Stomach (tissue), 4 donors: ENCODE measurements at regions not wholly inside any gene's neighbourhood (a gene's known extent, or its start where the extent isn't known, plus 50 kb on each side); places are given as distances from the start of the nearest gene placed in this dataset.

Source experiments
- EP300 ChIP-seq: sonication (generic); formaldehyde crosslinking; IDR thresholded peaks from one replicate; pipeline ENCODE4 v1.6.1; 2017; ENCODE audit warnings: antibody characterized with exemption
- POLR2AphosphoS5 ChIP-seq, 3 donors: sonication (generic); formaldehyde crosslinking; IDR thresholded peaks; one replicate each; pipeline ENCODE4 v1.6.1; 2016; ENCODE audit warnings: antibody characterized with exemption in 3 of 3
- TF ChIP-seq, protein P1 (sequence below), 7 experiments: fragments of 450-650 bp in 4 of 7; fragments of 200-600 bp in 3 of 7; sonication (generic) in 3 of 7; IDR thresholded peaks; one replicate each; pipeline ENCODE4 v1.5.1; 2016 to 2019; ENCODE audit warnings: antibody characterized with exemption in 7 of 7, control low read depth in 2 of 7, mild to moderate bottlenecking in 1 of 7

DNA sequence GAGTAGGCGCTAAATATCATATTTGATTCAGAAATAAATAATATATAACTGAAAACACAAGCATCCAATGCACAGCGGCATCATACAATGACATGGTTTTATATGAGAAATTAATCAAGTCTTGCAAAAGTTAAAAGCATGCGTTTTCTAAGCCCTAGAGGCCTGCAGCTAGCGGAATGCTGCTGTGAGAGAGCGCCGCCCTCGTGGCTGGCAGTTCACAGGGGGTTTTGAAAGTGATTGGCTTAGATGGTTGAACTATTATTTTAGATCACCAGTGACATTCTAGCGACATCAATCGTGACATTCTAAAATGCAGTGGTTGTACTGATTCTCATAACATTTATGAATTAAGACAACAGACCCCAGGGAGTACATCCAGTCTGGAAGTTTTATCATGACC, 235.2 kb upstream of the MGMT start:
- TF ChIP-seq EP300 (no peak), POLR2AphosphoS5 (IDR thresholded peaks at IDR 0.05) (no peak)
- TF ChIP-seq, protein P1, sequence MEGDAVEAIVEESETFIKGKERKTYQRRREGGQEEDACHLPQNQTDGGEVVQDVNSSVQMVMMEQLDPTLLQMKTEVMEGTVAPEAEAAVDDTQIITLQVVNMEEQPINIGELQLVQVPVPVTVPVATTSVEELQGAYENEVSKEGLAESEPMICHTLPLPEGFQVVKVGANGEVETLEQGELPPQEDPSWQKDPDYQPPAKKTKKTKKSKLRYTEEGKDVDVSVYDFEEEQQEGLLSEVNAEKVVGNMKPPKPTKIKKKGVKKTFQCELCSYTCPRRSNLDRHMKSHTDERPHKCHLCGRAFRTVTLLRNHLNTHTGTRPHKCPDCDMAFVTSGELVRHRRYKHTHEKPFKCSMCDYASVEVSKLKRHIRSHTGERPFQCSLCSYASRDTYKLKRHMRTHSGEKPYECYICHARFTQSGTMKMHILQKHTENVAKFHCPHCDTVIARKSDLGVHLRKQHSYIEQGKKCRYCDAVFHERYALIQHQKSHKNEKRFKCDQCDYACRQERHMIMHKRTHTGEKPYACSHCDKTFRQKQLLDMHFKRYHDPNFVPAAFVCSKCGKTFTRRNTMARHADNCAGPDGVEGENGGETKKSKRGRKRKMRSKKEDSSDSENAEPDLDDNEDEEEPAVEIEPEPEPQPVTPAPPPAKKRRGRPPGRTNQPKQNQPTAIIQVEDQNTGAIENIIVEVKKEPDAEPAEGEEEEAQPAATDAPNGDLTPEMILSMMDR (IDR thresholded peaks at IDR 0.05): no peak
